Activated T-cell treated with anti-CD3 and anti-CD28 coated beads for 24 hours (primary cell): ENCODE measurements at regions not wholly inside any gene's neighbourhood (a gene's known extent, or its start where the extent isn't known, plus 50 kb on each side); places are given as distances from the start of the nearest gene placed in this dataset.
"Not testable (repeated sequence)": the region's sequence is repeated elsewhere in the genome, so short reads cannot be mapped to it uniquely, and the experiment has no call there.

Experiments
- DNase-seq: peaks from one replicate; pipeline ENCODE4 v3.0.0-alpha.2; 2020; ENCODE audit warnings: low read depth

GRCh38 chr1:82116105-82116504 is 315.4 kb downstream of the ADGRL2 start:
- no peak for DNase-seq

GRCh38 chr1:82114887-82115286 is 314.2 kb downstream of the ADGRL2 start:
- DNase-seq, result no peak

GRCh38 chr1:82110366-82111254 is 309.9 kb downstream of the ADGRL2 start:
- no peak for DNase-seq

- DNase-seq, result no peak
These were observed 308.1 kb downstream of the ADGRL2 start for GRCh38 chr1:82108843-82109242.

- no peak for DNase-seq
These were observed 305.9 kb downstream of the ADGRL2 start for GRCh38 chr1:82106672-82107071.

- no peak for DNase-seq
These were observed 298.4 kb downstream of the ADGRL2 start for GRCh38 chr1:82099170-82099569.

- DNase-seq, result no peak
These were observed 293.4 kb downstream of the ADGRL2 start for GRCh38 chr1:82094136-82094535.

GRCh38 chr1:82091729-82092128 is 291.0 kb downstream of the ADGRL2 start:
- DNase-seq, result no peak

- DNase-seq, result no peak
These were observed 290.5 kb downstream of the ADGRL2 start for GRCh38 chr1:82091265-82091664.

- DNase-seq, result no peak
These were observed 289.4 kb downstream of the ADGRL2 start for GRCh38 chr1:82090104-82090503.

GRCh38 chr1:82086739-82087138 is 286.0 kb downstream of the ADGRL2 start:
- DNase-seq, result no peak

- no peak for DNase-seq
These were observed 278.9 kb downstream of the ADGRL2 start for GRCh38 chr1:82079607-82080006.

GRCh38 chr1:82073659-82074058 is 272.9 kb downstream of the ADGRL2 start:
- DNase-seq, result no peak

GRCh38 chr1:82073071-82073470 is 272.3 kb downstream of the ADGRL2 start:
- no peak for DNase-seq

GRCh38 chr1:82065916-82066315 is 265.2 kb downstream of the ADGRL2 start:
- no peak for DNase-seq

- no peak for DNase-seq
These were observed 264.0 kb downstream of the ADGRL2 start for GRCh38 chr1:82064691-82065090.

- no peak for DNase-seq
These were observed 261.5 kb downstream of the ADGRL2 start for GRCh38 chr1:82062206-82062605.

- DNase-seq, result no peak
These were observed 259.2 kb downstream of the ADGRL2 start for GRCh38 chr1:82059959-82060358.

GRCh38 chr1:82057011-82057410 is 256.3 kb downstream of the ADGRL2 start:
- no peak for DNase-seq

GRCh38 chr1:82055375-82055774 is 254.6 kb downstream of the ADGRL2 start:
- not testable (repeated sequence) for DNase-seq

GRCh38 chr1:82052563-82052962 is 251.8 kb downstream of the ADGRL2 start:
- no peak for DNase-seq

- DNase-seq, result no peak
These were observed 247.9 kb downstream of the ADGRL2 start for GRCh38 chr1:82048596-82048995.

GRCh38 chr1:82045221-82045620 is 244.5 kb downstream of the ADGRL2 start:
- DNase-seq, result no peak

GRCh38 chr1:82044536-82044935 is 243.8 kb downstream of the ADGRL2 start:
- DNase-seq, result no peak
